Islet of Langerhans (tissue), 1 donor: ENCODE measurements at regions not wholly inside any gene's neighbourhood (a gene's known extent, or its start where the extent isn't known, plus 50 kb on each side); places are given as distances from the start of the nearest gene placed in this dataset.
"Not testable (repeated sequence)": the region's sequence is repeated elsewhere in the genome, so short reads cannot be mapped to it uniquely, and the experiment has no call there.

Source experiments
- FAIRE-seq: peaks from one replicate; lab custom pipeline; 2011; peaks lifted over from hg19 to GRCh38; lab: Jason Lieb, UNC

- no peak for FAIRE-seq
Observed at GRCh38 chr3:135558150-135558783, 407.3 kb upstream of the PPP2R3A start.

DNA sequence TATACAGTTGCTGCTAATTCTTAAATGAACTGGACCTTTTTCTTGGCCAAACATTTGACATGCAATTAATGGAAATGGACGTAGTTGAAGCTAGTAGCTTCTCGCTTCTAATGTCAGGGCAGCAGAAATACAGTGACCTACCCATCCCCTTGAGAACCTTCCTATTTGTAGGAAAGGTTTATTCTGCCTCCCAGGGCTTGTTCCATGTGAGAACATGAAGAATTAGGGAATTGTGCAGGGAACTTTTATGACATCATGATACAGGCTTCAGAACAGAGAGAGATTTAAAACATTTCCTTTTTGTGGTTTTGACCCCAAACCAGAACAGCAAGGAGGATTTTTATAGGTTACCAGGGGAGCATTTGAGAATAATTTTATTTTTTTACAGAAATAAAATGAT is 406.6 kb upstream of the PPP2R3A start:
- no peak for FAIRE-seq

GRCh38 chr3:135559802-135560201 is 405.7 kb upstream of the PPP2R3A start:
- FAIRE-seq, result no peak

- FAIRE-seq, result no peak
Observed at GRCh38 chr3:135560847-135561246, 404.7 kb upstream of the PPP2R3A start.

- FAIRE-seq, result no peak
Observed at GRCh38 chr3:135564696-135565095, 400.8 kb upstream of the PPP2R3A start.

DNA sequence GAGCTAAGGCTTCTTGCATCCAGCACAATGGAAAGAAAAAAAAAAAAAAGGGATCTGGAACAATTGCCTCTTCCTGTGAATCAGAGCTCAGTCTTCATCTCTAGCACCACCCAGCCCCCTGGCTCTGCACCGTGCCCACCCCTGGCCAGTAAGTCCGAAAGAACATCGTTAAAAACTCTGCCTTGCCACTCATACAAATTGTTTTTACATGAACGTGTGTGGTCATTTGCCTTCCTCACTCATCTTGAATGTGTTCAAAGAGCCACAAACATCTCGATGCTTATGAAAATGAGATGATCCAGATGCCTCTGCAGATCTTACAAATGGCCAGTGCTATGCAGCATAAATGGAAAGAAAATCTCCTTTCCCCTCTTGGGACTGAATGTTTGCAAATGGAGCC is 400.0 kb upstream of the PPP2R3A start:
- FAIRE-seq, result no peak

DNA sequence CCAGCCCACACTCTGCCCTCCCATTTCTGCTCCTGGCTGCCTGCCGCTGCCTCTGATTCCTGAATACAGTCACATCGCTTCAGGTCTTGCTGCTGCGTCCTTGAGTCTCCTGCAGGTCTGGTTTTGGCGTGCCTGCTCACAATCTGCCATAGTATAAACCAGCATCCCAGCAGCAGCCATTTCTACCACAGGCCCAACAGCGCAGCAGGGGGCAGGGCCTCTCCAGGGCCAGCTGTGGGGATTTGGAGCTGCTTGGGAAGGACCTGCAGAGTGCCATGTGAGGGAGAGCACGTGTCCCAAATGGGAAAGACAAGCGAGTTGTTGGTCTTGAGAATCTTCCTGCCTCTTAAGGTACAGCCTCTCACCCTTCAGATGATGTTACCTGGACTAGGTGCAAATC is 398.3 kb upstream of the PPP2R3A start:
- FAIRE-seq, result no peak

DNA sequence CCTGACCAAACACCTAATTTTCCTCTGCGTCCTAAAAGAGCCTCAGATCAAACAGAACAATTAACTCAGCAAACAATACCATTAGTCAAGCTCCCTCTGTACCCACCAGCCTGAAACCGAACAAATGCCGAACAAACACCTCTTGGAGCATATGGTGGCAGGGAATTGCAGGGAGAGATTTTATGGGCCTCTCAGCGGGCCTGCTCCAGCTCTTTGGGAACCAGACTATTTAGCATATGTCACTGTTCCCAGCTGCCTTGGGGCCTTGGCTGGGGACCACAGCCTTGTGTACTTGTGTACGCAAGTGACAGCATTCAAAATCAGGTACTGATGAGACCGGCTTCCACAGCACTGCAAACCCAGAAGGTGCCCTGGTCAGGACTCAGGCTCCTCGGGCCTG is 388.8 kb upstream of the PPP2R3A start:
- FAIRE-seq, result no peak

DNA sequence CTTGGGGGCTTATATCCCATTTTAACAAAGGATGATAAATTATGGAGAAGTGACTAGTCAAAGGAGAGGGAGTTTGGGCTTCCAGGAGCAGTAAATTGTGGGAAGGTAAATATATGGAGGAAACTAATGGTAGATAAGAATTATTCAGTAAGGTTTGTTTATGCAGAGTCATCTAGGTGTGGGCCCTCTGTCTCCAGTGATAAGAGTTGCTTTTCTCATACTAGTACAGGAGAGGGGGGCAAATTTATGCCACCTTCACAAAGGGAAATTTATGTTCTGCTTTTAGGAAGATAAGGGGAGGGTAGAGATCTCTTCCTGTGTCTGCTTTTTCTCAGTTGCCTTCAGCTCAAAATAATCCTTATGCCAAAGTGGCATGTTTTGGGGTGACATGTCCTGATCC is 383.7 kb upstream of the PPP2R3A start:
- no peak for FAIRE-seq

DNA sequence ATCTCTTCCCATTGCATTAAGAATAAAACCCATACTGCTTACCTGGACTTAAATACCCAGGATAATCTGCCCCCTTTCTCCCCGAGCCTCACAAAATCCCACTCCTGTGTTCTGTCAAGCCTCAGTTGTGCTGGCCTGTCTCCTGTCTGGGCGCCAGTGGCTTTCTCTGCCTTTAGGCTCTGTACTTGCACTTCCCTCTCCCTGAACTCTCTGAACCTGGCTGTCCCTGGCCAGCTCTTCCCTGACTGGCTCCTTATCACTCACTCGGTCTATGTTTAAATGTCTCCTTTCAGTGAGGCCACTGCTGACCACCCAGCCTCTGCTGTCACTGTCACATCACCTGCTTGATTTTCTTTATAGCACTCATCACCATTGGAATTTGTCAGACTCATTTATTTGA is 382.7 kb upstream of the PPP2R3A start:
- FAIRE-seq, result no peak

- FAIRE-seq, result no peak
Observed at GRCh38 chr3:135596563-135596962, 369.0 kb upstream of the PPP2R3A start.

DNA sequence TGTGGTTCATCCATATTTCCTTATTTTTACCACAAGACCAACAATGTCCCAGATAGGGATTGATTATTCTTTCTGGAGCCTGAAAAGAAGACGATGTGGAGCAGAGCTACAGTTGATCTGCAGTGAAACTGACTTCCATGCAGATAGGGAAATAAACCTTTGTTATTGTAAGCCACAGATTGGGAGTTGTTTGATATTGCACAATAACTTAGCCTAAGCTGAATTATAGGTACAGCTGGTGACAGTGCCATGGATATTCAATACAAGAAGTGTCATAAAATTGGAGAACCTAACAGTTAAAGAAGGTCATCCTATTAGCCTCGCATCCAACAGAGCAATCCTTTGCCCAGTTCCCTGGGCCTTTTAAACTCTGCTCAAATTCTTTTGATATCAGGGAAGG is 367.7 kb upstream of the PPP2R3A start:
- FAIRE-seq, result no peak

DNA sequence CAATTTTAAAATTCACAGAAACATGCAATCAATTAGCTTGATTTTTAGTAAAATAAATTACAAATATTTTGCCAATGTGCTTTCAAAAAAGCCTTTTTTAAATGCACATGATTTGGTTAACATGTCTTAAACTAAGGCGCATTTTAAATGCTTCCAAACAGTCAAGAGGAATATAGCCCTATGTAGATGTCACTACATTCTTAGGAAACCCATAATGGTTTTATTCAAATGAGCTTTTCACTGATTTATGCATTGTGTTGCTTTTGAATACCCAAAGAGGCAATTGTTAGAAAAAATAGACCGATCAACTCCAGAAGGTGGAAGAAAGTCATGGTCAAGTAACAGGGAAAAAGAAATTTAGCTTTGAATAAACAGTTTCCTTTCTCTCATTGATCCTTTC is 366.9 kb upstream of the PPP2R3A start:
- FAIRE-seq, result no peak

DNA sequence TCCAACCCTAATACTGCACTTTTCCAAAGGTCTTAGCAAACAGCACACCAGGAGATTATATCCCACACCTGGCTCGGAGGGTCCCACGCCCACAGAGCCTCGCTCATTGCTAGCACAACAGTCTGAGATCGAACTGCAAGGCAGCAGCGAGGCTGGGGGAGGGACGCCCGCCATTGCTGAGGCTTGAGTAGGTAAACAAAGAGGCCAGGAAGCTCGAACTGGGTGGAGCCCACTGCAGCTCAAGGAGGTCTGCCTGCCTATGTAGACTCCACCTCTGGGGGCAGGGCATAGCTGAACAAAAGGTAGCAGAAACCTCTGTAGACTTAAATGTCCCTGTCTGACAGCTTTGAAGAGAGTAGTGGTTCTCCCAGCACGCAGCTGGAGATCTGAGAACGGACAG is 361.0 kb upstream of the PPP2R3A start:
- not testable (repeated sequence) for FAIRE-seq

- no peak for FAIRE-seq
Observed at GRCh38 chr3:135618123-135618522, 347.4 kb upstream of the PPP2R3A start.

DNA sequence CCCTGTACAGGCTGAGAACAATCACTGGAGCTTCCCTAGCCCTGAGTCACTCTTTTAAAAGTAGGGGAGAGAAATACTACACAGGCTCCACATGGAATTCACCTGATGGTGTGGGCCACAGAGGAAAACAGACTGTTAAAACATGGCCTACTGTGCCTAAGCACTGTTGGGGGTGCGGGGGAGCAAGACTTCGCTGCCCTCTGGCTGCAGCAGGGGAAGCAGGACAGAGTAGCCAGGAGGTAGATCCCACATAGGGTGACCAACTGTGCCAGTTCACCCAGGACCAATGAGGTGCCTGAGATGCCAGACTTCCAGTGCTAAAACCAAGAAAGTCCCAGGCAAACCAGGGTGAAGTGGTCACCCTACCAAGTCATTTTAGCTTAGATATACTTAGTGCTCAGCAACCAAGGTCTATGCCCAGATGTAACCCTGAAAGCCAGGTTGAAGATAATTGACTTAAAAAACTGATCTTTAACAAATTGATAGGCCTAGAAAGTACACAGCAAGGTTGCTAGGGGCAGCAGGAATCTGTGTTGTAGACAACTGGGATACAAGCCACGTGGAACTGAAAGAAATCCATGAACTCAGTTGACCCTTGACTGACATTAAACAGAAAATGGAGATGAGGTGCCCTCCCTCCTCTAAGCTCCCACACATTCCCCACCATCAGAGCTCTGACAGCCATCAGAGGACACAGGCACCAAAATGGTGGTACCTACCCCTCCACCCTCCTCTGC is 344.2 kb upstream of the PPP2R3A start:
- no peak for FAIRE-seq

DNA sequence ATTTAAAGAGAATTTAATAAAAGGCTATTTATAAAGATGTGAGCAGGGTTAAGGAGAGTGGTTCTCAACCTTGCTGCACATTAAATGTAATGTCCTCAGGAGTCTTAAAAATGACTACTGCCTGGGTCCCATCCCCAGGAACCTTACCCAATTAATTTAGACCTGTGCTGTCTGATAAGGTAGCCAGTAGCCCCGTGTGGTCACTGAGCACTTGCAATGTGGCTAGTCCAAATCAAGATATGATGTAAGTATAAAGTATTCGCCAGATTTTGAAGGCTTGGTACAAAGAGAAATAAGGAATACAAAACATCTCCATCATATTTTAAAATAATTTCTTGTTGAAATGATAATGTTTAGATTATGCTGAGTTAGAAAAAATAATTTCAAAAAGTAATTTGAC is 343.3 kb upstream of the PPP2R3A start:
- no peak for FAIRE-seq

DNA sequence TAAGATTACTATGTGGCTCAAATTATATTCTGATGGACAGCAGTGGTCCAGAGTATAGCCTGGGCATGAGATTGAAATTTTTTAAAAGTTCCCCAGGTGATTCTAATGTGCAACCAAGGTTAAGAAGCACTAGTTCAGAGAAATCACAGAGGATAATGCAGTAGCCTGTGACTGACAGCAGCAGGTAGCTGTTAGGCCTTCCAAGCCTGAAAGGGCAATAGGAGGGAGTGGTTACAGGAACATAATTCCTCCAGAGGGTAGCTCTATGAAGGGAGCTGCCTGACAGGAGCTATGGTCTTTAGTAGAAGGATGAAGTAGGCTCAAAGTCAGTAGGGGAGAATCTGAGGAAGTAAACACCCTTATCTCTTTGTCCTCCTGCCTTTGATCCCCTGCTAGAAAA is 342.9 kb upstream of the PPP2R3A start:
- FAIRE-seq, result no peak

DNA sequence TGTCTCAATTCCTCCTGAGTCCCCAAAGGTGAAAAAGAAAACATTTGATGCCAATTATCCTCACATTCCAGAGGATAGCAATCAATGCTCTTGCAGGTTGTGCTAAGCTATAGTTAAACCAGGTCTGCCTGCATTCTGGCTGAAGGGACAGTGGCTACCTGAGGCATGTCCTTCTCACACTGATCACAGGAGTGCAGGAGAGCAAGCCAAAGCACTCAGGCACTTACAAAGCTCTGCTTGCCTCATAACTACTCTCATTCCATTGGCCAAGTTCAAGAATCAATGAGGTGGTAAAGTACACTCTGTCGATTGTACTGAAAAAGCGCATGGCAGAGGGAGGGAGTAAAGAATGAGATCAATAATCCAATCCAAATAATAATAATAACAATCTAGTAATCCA is 342.0 kb upstream of the PPP2R3A start:
- no peak for FAIRE-seq

DNA sequence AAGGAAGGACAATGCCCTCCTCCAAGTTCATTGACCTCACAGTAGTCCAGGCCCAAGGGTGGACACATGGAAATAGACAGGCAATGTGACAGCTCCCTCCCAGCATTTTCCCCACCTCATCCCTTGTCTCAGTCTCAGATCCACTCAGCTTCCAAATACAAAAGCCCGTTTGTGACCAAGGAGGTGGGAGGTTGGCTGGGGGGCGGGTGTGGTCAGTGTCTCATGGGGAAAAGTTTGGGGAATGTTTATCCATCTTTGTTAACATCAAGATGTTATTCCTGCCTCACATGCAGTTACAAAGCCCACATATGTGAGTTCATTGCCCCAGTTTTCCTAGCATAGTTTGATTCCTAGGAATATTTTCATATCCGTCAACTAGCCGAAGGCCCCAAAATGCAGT is 338.5 kb upstream of the PPP2R3A start:
- FAIRE-seq, result no peak

GRCh38 chr3:135629701-135630408 is 335.7 kb upstream of the PPP2R3A start:
- no peak for FAIRE-seq

DNA sequence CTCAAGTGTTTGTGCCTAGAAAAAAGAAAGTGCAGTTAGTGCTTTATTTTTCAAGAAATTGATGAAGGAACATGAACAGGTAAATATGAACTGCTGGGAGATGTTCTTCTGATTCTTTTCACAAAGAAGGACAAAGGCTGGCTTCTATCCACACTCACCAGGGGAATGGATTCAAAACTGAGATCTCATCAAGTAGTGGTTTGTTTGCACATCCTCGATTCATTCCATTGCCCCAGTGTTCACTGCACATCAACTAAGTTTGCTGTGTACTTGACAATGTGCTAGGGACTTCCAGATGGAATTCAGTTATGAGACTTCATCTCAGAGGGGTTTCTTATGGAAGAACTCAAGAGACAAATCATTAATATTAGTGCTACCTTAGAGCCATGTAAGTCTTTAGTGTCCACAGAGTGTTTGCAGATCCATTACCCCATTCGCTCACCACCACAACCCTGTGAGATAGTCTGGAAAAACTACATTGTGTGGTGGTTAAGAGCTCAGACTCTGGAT is 332.9 kb upstream of the PPP2R3A start:
- no peak for FAIRE-seq

GRCh38 chr3:135633078-135633477 is 332.4 kb upstream of the PPP2R3A start:
- FAIRE-seq, result no peak
